ENCODE measurements at regions not wholly inside any gene's neighbourhood (a gene's known extent, or its start where the extent isn't known, plus 50 kb on each side); places are given as distances from the start of the nearest gene placed in this dataset.
"Not testable (repeated sequence)": the region's sequence is repeated elsewhere in the genome, so short reads cannot be mapped to it uniquely, and the experiment has no call there.

DNA sequence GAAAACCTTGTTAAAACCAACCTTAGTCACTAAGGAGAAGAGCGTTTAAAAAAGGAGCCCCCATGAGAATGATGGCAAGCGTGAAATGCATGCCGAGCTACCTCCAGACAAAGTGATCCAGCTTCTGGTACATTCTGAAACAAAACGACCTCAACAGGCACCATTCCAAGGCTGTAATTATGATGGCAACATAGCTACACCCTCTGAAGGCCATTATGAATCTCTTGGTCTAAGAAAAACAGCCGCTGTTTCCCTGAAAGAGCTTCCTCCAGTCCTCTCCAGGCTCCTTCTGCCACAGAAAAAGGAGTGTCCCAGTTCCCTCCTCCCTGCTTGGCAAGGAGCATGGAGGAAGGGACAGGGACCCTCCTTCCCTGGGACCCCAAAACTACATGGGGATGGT, 50.0 kb upstream of the ABLIM1 start:
- DNase-seq (ENCODE audit: low read depth): no peak

DNA sequence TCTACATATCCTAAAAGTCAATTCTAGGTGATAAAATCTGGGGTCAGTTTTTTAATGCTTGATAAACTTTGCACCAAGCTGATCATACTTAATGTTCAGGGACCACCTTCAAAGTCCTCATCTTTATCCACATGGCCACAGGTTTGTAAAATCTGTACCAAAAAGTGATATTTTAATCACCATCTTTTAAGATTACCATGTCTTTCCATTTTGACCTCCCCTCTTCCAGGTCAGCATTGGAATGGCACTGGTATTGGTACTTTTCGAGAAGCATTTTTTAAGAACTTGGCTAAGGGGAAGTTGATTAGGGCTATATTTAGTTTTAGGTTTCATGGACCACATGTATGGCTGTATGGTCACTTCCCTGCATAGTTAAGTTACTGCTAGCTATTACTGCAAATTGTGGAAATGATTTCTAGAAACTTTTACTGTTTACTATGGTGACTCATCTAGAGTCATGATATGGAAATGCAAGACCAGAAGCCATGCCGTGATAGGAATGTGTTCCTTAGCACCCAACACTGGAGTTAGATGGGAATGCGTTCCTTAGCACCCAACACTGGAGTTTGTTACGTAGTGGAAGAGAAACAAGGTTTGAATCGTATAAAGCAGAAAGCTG, 50.8 kb upstream of the ABLIM1 start:
- peak; percentile 69 for DNase-seq (ENCODE audit: low read depth)

DNA sequence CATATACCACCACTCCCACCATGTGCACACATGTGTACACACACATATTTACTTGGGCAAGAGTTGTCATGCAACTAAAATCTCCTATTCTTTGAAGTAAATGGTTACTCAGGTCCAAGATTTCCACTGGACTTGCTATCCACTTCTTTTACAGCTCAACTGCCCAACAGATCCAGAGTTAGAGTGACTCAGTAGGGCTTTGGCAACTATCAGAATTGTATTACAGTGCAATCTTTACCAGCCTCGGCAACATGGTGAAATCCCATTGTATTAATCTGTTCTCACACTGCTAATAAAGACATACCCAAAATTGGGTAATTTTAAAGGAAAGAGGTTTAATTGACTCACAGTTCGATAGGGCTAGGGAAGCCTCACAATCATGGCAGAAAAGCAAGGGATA, 51.9 kb upstream of the ABLIM1 start:
- peak; percentile 9 for DNase-seq (ENCODE audit: low read depth)

DNA sequence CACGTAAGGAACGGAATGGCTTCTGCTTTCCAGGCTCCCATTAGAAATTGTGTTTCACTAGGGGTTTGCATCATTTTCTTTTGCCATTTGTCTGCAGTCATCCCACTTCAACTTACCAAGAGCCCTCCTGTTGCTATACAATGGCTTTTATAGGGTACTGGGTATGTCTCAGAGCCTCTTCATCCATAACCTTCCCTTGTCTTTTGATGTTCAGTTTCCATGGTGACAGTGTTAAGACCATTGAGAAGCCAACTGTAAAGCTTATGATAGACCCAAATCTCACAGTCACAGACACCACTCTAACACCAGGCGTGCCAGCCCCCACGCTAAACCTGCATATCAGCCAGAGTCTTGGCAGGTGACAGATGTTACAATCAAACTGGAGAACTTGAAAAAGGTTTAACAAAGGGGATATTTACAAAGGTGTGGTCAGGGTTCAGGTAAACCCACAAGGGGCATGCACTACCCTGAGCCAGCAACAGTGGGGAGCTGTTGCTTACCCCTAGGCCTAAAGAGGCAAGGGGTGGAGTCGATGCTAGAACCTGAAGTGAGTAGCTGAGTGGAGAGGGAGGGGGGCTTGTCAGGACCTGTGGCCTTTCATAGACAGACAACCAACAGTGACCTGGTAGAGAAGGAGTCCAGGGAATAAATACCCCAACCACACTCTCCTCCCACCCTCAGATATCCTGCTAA, 53.2 kb upstream of the ABLIM1 start:
- DNase-seq (ENCODE audit: low read depth): no peak

DNA sequence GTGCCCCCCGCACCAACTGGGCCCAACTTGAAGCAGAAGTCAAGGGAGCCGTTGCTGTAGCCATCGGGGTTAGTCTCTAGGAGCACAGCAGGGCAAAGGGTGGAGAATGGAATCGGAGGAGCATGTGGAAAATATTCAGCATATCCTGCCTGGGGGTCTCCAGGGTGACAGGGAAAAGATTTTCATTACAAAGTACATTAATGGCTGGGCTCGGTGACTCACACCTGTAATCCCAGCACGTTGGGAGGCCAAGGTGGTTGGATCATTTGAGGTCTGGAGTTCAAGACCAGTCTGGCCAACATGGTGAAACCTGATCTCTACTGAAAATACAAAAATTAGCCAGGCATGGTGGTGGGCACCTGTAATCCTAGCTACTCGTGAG, 53.8 kb upstream of the ABLIM1 start:
- no peak for DNase-seq (ENCODE audit: low read depth)

DNA sequence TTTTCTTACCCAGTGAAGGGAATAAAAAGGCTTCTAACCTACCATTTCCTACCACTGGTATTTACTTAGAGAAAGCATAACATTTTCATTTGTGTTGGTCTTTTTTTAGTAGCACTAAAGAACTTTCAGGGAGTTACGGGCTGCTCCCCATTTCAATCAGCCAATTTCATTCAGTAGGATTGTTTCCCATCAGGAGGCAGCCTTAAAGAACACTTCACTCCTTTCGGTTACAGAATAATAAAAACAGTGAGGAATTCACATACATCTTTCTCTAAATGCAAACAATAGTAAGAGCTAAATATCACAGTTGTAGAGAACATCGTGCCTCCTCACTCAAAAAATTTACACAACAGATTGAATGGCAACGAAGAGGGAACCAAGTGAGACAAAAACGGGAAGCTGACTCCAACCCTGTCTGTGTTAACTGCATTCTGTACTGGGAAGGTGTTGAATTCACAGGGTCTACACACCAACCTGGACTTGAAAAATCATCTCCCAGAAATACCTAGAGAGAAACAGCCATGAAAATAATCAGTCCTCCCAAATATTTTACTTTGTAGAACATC, 55.5 kb upstream of the ABLIM1 start:
- DNase-seq (ENCODE audit: low read depth): no peak

DNA sequence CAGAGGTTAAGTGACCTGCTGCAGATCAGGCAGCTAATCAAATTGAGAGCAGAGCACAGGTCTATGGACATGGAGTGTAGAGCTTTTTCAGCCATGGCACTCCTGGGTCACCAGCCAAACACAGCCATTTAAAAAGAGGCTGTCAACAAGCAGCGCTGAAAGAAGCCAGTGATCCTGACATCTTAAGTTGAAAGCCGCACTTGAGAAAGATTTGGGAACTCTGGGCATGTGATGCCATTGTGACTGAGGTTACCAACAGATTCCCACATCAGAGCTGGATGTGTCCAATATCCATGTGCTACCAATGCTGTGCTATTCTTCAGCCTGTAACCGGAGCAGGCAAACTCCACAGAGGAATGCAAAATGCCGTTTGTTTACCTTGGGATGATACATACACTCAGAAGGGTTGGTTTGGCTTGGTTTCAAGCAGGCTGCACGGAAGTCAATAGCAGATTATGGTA, 56.2 kb upstream of the ABLIM1 start:
- peak; percentile 80 for DNase-seq (ENCODE audit: low read depth)

DNA sequence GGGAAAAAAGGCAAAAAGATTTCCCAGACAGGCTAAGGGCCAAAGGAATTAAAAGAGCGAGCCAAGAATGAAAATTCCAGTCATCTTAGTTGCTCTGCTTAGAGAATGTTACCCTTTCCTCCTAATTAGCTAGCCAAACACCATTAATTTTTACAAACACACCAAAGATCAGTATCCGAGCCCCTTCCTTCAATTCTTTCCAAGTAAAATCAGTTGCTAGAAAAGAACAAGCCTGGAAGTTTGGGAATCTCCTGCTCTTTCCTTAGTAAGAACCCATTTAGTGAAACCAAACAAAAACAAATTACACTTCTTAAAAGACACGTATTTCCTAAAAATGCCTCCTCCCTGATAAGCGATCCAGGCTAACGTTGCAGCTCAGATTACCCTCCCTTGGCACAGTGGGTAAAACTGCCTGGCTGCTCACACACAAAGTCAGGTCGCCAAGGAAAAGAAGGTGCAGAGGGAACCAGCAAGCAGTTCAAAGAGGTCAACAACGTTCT, 57.1 kb upstream of the ABLIM1 start:
- peak; percentile 16 for DNase-seq (ENCODE audit: low read depth)

DNA sequence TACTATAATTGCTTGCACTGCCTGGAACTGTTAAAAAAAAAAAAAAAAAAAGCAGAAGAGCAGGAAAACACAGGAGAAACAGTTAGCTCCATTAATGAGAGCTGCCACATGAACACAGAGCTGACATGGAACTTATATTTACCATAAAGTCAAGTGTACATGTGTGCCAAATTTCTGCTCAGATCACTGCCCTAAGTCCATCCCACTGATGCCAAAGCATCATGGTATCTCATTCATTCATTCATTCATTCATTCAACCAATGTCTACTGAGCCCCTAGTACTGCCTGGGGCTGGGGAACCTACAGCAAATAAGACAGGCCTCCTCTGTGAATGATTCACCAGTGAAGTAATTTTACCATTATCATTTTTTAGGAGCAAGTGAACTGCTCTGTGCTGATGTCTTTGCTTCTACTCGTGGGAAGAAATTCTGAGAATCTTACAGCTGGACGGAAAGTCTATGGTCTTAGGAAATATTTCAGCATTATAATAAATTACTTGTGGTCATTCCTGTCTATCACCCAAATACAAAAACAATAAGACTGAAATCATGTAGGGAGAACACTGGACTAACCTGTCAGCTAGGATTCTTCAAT, 58.8 kb upstream of the ABLIM1 start:
- no peak for DNase-seq (ENCODE audit: low read depth)

DNA sequence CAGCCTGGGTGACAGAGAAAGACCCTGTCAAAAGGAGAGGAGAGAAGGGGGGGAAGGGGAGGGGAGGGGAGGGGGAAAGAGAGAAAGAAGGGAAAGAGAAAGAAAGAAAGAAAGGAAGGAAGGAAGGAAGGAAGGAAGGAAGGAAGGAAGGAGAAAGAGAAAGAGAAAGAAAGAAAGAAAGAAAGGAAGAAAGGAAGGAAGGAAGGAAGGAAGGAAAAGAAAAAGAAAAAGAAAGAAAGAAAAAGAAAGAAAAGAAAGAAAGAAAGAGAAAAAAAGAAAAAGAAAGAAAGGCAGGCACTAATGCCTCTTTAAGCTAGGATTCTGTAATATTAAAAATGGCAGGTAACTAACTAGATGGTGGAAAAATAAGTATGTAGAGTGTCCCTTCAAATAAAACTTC, 59.8 kb upstream of the ABLIM1 start:
- DNase-seq (ENCODE audit: low read depth): not testable (repeated sequence)

DNA sequence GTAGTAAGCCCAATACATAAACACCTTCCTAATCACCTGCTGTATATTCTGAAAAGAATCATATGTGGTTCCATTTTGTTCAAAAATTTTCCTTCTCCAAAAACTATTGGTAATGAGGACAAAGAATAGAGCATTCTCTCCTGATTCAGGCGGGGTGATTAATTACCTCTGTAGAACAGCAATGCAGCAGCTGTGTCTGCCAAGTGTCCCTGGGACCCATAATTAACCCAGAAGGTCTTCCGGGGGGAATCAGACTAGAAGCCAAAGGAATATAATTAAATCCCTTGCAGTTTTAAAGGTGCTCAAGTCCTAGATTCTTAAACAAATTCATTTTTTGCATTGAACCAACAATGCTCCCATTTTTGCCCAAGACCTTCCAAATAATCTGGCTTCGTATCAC, 60.3 kb upstream of the ABLIM1 start:
- no peak for DNase-seq (ENCODE audit: low read depth)

DNA sequence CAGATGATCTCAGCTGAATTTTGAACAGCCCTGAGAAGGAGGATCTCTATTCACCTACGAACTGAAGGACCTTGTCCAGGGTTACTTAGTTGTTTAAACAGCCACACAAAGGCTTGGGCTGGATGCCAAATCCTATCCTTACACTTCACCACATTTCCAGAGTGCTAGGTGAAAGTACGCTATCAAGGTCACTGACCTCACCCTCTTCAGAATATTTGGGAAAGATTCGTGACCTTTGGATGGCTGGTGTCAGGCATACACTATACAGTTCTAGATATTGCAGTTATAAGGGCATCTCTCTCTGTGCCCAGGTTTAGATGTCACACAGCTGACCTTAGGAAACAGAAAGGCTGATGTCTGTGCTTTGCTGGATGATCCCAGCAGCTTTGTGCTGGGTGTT, 61.2 kb upstream of the ABLIM1 start:
- DNase-seq (ENCODE audit: low read depth): no peak

DNA sequence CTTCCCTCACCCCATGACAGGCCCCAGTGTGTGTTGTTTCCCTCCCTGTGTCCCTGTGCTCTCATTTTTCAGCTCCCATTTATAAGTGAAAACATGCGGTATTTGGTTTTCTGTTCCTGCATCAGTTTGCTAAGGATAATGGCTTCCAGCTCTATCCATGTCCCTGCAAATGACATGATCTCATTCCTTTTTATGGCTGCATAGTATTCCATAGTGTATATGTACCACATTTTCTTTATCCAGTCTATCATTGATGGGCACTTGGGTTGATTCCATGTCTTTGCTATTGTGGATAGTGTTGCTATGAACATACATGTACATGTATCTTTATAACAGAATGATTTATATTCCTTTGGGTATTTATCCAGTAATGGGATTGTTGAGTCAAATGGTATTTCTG, 61.9 kb upstream of the ABLIM1 start:
- not testable (repeated sequence) for DNase-seq (ENCODE audit: low read depth)

DNA sequence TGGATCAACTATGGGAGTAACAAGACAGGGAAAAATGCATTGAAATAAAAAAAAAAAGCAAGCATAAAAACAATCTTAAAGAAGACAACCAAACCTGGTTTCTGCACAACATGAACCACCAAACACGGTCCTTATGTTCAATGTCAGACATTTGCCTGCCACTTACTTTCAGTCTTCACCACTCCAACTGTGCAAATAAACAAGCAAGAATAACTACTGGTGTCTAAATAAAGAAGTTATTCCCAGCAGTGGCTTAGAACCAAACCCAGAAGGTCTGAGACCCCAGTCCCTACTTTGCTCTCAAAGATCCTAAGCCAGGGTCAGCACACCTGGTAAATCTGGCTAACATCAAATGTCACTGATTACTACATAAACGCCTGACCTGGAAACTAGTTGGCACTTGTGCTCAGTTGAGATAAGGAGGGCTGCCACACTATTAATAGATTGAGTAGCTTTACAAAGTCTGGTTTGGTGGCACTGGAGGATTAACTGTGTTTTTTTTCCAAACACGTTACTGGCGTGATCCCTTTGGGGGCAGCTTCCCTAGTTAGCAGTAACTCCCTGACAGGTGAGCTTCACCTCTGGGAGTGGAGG, 62.7 kb upstream of the ABLIM1 start:
- DNase-seq (ENCODE audit: low read depth): no peak

DNA sequence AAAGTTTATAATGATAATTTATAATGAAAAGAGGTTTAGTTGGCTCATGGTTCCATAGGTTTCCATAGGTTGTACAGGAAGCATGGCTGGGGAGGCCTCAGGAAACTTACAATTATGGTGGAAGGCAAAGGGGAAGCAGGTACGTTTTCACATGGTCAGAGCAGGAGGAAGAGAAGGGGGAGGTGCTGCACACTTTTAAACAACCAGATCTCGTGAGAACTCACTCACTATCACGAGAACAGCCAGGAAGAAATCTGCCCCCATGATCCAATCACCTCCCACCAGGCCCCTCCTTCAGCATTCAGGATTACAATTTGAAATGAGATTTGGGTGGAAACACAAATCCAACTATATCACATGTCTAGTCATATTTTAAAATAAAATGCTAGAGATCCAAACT, 64.1 kb upstream of the ABLIM1 start:
- not testable (repeated sequence) for DNase-seq (ENCODE audit: low read depth)

DNA sequence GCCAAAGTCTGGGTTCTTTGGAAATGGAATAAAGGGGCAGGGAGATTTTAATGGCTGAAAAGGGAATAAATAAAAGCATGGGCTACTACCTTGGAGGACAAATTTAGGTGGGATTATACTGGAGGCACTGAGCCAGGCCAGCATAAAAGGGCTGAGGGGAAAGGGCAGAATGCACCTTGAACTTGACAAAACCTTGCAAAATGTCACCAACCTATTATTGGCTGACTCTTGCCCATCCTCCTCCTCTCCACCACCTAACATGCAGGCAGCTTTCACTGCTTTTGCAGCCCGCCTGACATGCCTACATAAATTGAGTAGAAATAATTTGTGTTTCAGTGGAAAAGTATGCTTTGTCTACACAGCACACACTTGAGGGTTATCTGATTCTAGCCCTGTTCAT, 65.3 kb upstream of the ABLIM1 start:
- DNase-seq (ENCODE audit: low read depth): no peak

DNA sequence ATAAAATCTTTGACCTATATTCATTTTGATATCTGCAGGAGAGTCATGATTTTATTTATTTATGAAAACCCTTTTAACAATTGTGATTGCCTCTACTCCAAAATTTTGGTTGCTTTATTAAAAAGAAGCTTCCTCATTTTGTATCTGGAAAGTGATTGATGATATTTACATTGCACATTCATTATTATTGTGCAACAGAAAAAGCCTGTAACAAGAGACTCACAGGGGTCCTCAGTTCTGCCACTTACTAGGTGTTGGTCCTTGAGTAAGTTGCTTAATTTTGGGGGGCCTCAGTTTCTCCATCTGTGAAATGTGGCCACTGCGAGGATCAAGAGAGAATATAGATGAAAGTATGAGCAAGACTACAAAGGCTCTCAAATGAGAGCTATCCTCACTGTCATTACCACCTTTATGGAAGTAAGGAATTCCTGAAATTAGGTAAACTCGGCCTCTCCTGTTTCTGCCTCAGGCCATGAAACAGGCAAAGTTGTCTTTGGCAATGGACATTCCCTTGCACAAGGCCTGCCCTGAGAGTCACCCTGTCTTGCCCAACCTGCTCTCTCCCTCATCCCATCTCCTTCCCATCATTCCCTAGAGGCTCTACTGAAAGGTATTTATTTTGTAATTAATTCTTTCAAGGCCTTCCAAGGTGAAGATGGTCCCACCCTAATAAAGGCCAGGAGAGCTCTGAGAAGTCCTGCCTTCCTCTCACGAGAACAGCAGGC, 66.1 kb upstream of the ABLIM1 start:
- no peak for DNase-seq (ENCODE audit: low read depth)

DNA sequence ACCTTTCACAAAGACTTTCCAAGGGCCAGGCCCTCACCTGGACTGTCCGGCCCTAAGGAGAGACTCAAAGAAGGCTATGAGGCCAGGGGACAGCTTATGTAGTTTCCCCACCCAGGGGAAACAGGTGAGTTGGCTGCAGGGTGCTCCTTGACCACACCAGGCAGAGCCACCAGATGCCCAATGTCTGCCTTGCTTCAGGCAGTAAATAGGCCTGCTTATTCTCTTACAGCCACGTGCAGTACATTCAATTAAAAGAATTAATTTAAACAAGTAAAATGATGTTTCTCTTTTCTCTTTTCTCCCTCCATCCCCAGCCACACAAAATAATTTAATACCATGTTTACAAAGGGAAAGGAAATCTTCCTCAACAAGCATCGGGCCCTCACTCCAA, 66.6 kb upstream of the ABLIM1 start:
- DNase-seq (ENCODE audit: low read depth): no peak

DNA sequence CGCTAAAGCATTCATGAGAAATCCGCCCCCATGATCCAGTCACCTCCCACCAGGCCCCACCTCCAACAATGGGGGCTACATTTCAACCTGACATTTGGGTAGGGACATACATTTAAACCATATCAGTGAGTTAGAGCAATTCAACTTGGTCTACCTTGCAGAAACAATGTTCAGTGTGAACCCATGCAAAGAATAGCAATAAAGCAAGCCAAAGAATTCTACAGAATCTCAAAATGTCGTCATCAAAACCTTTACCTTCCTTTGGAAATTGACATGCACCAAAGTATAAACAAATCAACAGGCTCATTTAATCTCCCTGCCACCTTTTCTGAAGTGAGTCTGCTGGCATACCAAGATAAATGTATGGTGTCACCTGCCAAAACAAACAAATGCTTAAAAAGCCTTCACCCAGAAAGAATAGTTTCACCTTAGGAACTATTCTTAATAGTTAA, 68.8 kb upstream of the ABLIM1 start:
- DNase-seq (ENCODE audit: low read depth): no peak

DNA sequence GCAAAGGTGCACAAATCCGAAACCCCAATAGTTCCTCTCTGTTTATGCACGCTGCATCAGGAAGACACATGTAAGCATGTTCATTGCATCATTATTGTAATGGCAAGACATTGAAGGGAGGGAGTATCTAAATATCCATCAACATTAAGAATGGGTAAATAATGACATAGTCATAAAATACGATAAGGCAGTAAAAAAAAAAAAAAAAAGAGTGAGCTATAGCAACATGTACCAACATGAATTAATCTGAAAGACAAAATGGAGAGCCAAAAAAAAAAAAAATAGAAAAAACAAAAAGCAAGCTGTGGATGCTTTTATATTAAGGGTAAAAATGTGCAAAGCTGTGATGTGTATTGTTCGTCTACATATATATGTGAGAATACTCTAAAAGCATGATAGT, 70.2 kb upstream of the ABLIM1 start:
- no peak for DNase-seq (ENCODE audit: low read depth)

DNA sequence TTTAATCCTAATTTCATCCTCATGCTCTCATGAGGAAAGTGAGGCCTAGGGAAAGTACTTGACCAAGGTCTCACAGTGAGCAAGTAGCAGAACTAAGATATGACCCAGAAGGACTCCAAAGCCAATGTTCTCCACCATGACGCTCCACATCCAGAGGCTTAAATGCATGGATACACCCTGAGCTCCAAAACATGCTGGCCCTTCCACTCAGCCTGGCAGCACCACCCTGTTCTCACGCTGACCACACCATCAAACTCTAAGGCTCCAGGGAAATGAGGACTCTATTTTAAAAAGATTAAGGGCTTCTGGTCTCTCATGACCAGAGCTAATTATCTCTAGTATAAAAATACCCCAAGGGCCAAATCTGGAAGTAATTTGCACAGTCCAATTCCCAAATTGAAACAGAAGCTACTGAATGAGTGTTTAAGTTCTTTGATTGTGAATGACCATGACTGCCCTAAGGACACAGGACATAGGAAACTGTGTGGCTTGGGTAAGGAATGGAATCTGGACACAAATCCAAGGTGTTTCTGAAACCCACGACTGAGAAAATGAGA, 71.1 kb upstream of the ABLIM1 start:
- peak; percentile 90 for DNase-seq (ENCODE audit: low read depth)

Data from RPMI7951 (cell line).